A673 (cell line): ENCODE measurements at regions not wholly inside any gene's neighbourhood (a gene's known extent, or its start where the extent isn't known, plus 50 kb on each side); places are given as distances from the start of the nearest gene placed in this dataset.
"Not testable (repeated sequence)": the region's sequence is repeated elsewhere in the genome, so short reads cannot be mapped to it uniquely, and the experiment has no call there.

ENCODE experiments used
- BruUV-seq: library from RNA; stranded (reverse); fragments of 400-500 nt; replicated peaks from 2 replicates; lab custom pipeline; 2021; lab: Mats Ljungman, UMichigan
- CTCF ChIA-PET: fragments of 300-600 bp; sonication (Branson Sonifier 250); formaldehyde crosslinking; loops from one replicate; lab custom pipeline; 2022; ENCODE audit warnings: antibody characterized with exemption; lab: Charles Lee
- POLR2A ChIA-PET: fragments of 300-600 bp; sonication (Branson Sonifier 250); formaldehyde crosslinking; loops from one replicate; lab custom pipeline; 2022; ENCODE audit warnings: antibody characterized with exemption; ENCODE audit not compliant: low non-redundant PET; lab: Charles Lee
- DNase-seq: peaks from one replicate; pipeline ENCODE4 v3.0.0-alpha.2; 2015; ENCODE audit warnings: low spot score
- H3K27ac ChIP-seq: fragments of 200-600 bp; sonication (generic); 2 replicates; pipeline ENCODE4 v1.5.1; 2016; ENCODE audit warnings: mixed run types, low read depth, mild to moderate bottlenecking, mixed read lengths, antibody characterized with exemption, low read length; ENCODE audit not compliant: poor library complexity, severe bottlenecking
- H3K27me3 ChIP-seq: fragments of 200-600 bp; sonication (generic); replicated peaks from 2 replicates; pipeline ENCODE4 v1.6.1; 2017; ENCODE audit warnings: mixed run types, low read depth, mild to moderate bottlenecking, mixed read lengths, antibody characterized with exemption, low read length; ENCODE audit not compliant: insufficient read depth, poor library complexity
- H3K36me3 ChIP-seq: fragments of 200-600 bp; sonication (generic); 2 replicates; pipeline ENCODE4 v1.6.1; 2016; ENCODE audit warnings: mixed run types, mild to moderate bottlenecking, mixed read lengths, antibody characterized with exemption, low read length; ENCODE audit not compliant: insufficient read depth, poor library complexity, severe bottlenecking
- H3K4me1 ChIP-seq: fragments of 200-600 bp; sonication (generic); 2 replicates; pipeline ENCODE4 v1.6.1; 2017; ENCODE audit warnings: mixed run types, mild to moderate bottlenecking, mixed read lengths, antibody characterized with exemption, low read length; ENCODE audit not compliant: insufficient read depth, poor library complexity, severe bottlenecking
- H3K4me3 ChIP-seq: fragments of 200-600 bp; sonication (generic); 2 replicates; pipeline ENCODE4 v1.5.1; 2016; ENCODE audit warnings: low read depth, mixed run types, mild to moderate bottlenecking, mixed read lengths, low read length; ENCODE audit not compliant: poor library complexity, severe bottlenecking
- H3K9me3 ChIP-seq: fragments of 200-600 bp; sonication (generic); 2 replicates; pipeline ENCODE4 v1.6.1; 2016; ENCODE audit warnings: mixed run types, low read depth, mild to moderate bottlenecking, mixed read lengths, antibody characterized with exemption, low read length; ENCODE audit not compliant: poor library complexity, severe bottlenecking
- EZH2 ChIP-seq: fragments of 200-600 bp; sonication (generic); IDR thresholded peaks from 2 replicates; pipeline ENCODE4 v1.6.1; 2017; ENCODE audit warnings: borderline replicate concordance, low read depth, mild to moderate bottlenecking, mixed read lengths, antibody characterized with exemption, low read length; ENCODE audit not compliant: poor library complexity, severe bottlenecking
- intact Hi-C: fragments of 100-400 bp; cut with micrococcal nuclease; formaldehyde crosslinking; loops from one replicate; pipeline ENCODE4 v1.10.0; 2022; ENCODE audit not compliant: unreplicated experiment
- TF ChIP-seq, protein P1 (sequence below): fragments of 300-800, 200-600 bp; sonication (generic); conservative IDR thresholded peaks from 2 replicates; pipeline ENCODE4 v1.5.1; 2017; ENCODE audit warnings: low read depth, mild to moderate bottlenecking, antibody characterized with exemption, low read length, moderate library complexity, mixed read lengths

DNA sequence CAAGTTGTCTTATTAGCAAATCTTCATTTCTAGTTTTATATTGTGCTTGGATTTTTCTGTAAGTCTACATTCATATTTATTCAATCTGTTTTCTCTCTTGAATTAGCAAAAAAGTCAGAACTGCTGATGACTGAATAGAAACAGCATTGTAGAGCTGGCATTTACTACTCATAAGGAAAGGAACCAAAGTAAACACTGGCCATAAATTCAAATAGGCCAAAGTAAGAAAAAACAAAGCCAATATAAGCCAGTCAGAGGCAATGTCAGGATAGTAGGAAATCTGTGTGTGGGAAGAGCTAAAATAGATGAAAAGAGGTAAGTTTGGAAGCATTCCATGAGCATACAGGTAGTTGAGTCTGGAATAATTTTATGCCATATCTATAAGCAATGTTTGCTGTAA, 307.2 kb upstream of the SLITRK3 start:
- POLR2A ChIA-PET: no interaction called here
- H3K4me1 ChIP-seq: no peaks in the 10 kb centered on the region
- TF ChIP-seq, protein P1, sequence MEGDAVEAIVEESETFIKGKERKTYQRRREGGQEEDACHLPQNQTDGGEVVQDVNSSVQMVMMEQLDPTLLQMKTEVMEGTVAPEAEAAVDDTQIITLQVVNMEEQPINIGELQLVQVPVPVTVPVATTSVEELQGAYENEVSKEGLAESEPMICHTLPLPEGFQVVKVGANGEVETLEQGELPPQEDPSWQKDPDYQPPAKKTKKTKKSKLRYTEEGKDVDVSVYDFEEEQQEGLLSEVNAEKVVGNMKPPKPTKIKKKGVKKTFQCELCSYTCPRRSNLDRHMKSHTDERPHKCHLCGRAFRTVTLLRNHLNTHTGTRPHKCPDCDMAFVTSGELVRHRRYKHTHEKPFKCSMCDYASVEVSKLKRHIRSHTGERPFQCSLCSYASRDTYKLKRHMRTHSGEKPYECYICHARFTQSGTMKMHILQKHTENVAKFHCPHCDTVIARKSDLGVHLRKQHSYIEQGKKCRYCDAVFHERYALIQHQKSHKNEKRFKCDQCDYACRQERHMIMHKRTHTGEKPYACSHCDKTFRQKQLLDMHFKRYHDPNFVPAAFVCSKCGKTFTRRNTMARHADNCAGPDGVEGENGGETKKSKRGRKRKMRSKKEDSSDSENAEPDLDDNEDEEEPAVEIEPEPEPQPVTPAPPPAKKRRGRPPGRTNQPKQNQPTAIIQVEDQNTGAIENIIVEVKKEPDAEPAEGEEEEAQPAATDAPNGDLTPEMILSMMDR: no peak
- no peak for TF ChIP-seq EZH2
- peaks cover 4% of the 10 kb centered on the region for H3K9me3 ChIP-seq
- DNase-seq: no peak
- CTCF ChIA-PET: no interaction called here
- H3K27ac ChIP-seq: no peak overlapping the region
- intact Hi-C loops: no loop called here
- H3K27me3 ChIP-seq: no peaks in the 10 kb centered on the region
- H3K4me3 ChIP-seq: no peak overlapping the region
- no peaks in the 10 kb centered on the region for H3K36me3 ChIP-seq
- no TSS peak for BruUV-seq

GRCh38 chr3:165502707-165503106, 306.5 kb upstream of the SLITRK3 start:
- Histone ChIP-seq H3K4me1 (no peaks in the 10 kb centered on the region), H3K27me3 (no peaks in the 10 kb centered on the region), H3K4me3 (no peak overlapping the region), H3K9me3 (peaks cover 4% of the 10 kb centered on the region), H3K36me3 (no peaks in the 10 kb centered on the region), H3K27ac (no peak overlapping the region)
- intact Hi-C loops: no loop called here
- no TSS peak for BruUV-seq
- ChIA-PET POLR2A (no interaction called here), CTCF (no interaction called here)
- peak; percentile 30 for DNase-seq
- TF ChIP-seq, protein P1: no peak
- no peak for TF ChIP-seq EZH2

- H3K9me3 ChIP-seq, intact Hi-C loops, CTCF ChIA-PET, H3K27ac ChIP-seq, POLR2A ChIA-PET, BruUV-seq, DNase-seq, H3K36me3 ChIP-seq, H3K4me1 ChIP-seq, H3K4me3 ChIP-seq, H3K27me3 ChIP-seq: not testable (repeated sequence)
Measured at GRCh38 chr3:165498742-165499141, 302.6 kb upstream of the SLITRK3 start.

- Histone ChIP-seq H3K36me3 (no peaks in the 10 kb centered on the region), H3K4me1 (no peaks in the 10 kb centered on the region), H3K27ac (no peak overlapping the region), H3K9me3 (no peaks in the 10 kb centered on the region), H3K4me3 (no peak overlapping the region), H3K27me3 (no peaks in the 10 kb centered on the region)
- ChIA-PET POLR2A (no interaction called here), CTCF (no interaction called here)
- intact Hi-C loops: no loop called here
- DNase-seq: no peak
- TF ChIP-seq, protein P1: no peak
- TF ChIP-seq EZH2: no peak
- no TSS peak for BruUV-seq
Measured at GRCh38 chr3:165491487-165491886, 295.3 kb upstream of the SLITRK3 start.
